Hepatocyte (in vitro differentiated cells): ENCODE measurements at regions not wholly inside any gene's neighbourhood (a gene's known extent, or its start where the extent isn't known, plus 50 kb on each side); places are given as distances from the start of the nearest gene placed in this dataset.

Experiments
- DNase-seq: peaks from one replicate; pipeline ENCODE4 v3.0.0-alpha.2; 2016; ENCODE audit warnings: low spot score
- H2AFZ ChIP-seq: fragments of 200-600 bp; sonication (generic); 2 replicates; pipeline ENCODE4 v1.6.0; 2016; ENCODE audit warnings: antibody characterized with exemption, mild to moderate bottlenecking
- H3K27ac ChIP-seq: fragments of 200-600 bp; sonication (generic); 2 replicates; pipeline ENCODE4 v1.5.1; 2016; ENCODE audit warnings: mild to moderate bottlenecking
- H3K27me3 ChIP-seq: fragments of 200-600 bp; sonication (generic); 2 replicates; pipeline ENCODE4 v1.6.1; 2016
- H3K36me3 ChIP-seq: fragments of 200-600 bp; sonication (generic); replicated peaks from 2 replicates; pipeline ENCODE4 v1.5.1; 2016; ENCODE audit warnings: low read depth; ENCODE audit not compliant: insufficient read depth
- H3K4me1 ChIP-seq: fragments of 200-600 bp; sonication (generic); 2 replicates; pipeline ENCODE4 v1.5.1; 2016; ENCODE audit warnings: mild to moderate bottlenecking, moderate library complexity; ENCODE audit not compliant: insufficient read depth
- H3K4me2 ChIP-seq: fragments of 200-600 bp; sonication (generic); 2 replicates; pipeline ENCODE4 v1.6.0; 2016
- H3K4me3 ChIP-seq: fragments of 200-600 bp; sonication (generic); 2 replicates; pipeline ENCODE4 v1.5.1; 2016; ENCODE audit warnings: mild to moderate bottlenecking
- H3K79me2 ChIP-seq: fragments of 200-600 bp; sonication (generic); 2 replicates; pipeline ENCODE4 v1.6.0; 2017; ENCODE audit warnings: mild to moderate bottlenecking
- H3K9me2 ChIP-seq: fragments of 200-600 bp; sonication (generic); replicated peaks from 2 replicates; pipeline ENCODE4 v1.6.0; 2017; ENCODE audit warnings: mild to moderate bottlenecking; ENCODE audit not compliant: insufficient read depth
- H3K9me3 ChIP-seq: fragments of 200-600 bp; sonication (generic); 2 replicates; pipeline ENCODE4 v1.5.1; 2016; ENCODE audit warnings: low read depth, mild to moderate bottlenecking
- H4K20me1 ChIP-seq: fragments of 200-600 bp; sonication (generic); 2 replicates; pipeline ENCODE4 v1.6.0; 2016; ENCODE audit warnings: mild to moderate bottlenecking; ENCODE audit not compliant: insufficient read depth, poor library complexity, severe bottlenecking
- EZH2 ChIP-seq: fragments of 200-600 bp; sonication (generic); IDR thresholded peaks from 2 replicates; pipeline ENCODE4 v1.6.1; 2016; ENCODE audit warnings: antibody characterized with exemption, mild to moderate bottlenecking, borderline replicate concordance
- EZH2phosphoT487 ChIP-seq: fragments of 200-600 bp; sonication (generic); IDR thresholded peaks from one replicate; pipeline ENCODE4 v1.6.1; 2018; ENCODE audit warnings: antibody characterized with exemption, mild to moderate bottlenecking, low read depth, moderate library complexity; ENCODE audit not compliant: unreplicated experiment, severe bottlenecking
- WGBS: methylation state at CpG from one replicate; pipeline ENCODE4 v1.1.6; 2016; ENCODE audit warnings: low lambda C conversion rate; ENCODE audit errors: missing lambda C conversion rate; 5-methylcytosine and 5-hydroxymethylcytosine counted together
- TF ChIP-seq, protein P1 (sequence below): fragments of 200-600 bp; sonication (generic); IDR thresholded peaks from 2 replicates; pipeline ENCODE4 v1.5.1; 2016; ENCODE audit warnings: antibody characterized with exemption, mild to moderate bottlenecking; ENCODE audit not compliant: poor library complexity

- Histone ChIP-seq H3K79me2 (no peaks in the 10 kb centered on the region), H3K4me3 (no peak overlapping the region), H3K4me1 (no peaks in the 10 kb centered on the region), H3K27me3 (no peaks in the 10 kb centered on the region), H3K4me2 (no peak overlapping the region), H2AFZ (no peak overlapping the region), H3K36me3 (no peaks in the 10 kb centered on the region), H3K9me2 (no peaks in the 10 kb centered on the region), H4K20me1 (no peaks in the 10 kb centered on the region), H3K9me3 (no peaks in the 10 kb centered on the region), H3K27ac (no peak overlapping the region)
- DNase-seq, result no peak
- TF ChIP-seq, protein P1, sequence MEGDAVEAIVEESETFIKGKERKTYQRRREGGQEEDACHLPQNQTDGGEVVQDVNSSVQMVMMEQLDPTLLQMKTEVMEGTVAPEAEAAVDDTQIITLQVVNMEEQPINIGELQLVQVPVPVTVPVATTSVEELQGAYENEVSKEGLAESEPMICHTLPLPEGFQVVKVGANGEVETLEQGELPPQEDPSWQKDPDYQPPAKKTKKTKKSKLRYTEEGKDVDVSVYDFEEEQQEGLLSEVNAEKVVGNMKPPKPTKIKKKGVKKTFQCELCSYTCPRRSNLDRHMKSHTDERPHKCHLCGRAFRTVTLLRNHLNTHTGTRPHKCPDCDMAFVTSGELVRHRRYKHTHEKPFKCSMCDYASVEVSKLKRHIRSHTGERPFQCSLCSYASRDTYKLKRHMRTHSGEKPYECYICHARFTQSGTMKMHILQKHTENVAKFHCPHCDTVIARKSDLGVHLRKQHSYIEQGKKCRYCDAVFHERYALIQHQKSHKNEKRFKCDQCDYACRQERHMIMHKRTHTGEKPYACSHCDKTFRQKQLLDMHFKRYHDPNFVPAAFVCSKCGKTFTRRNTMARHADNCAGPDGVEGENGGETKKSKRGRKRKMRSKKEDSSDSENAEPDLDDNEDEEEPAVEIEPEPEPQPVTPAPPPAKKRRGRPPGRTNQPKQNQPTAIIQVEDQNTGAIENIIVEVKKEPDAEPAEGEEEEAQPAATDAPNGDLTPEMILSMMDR, result no peak
- no peak for TF ChIP-seq EZH2
Observed at GRCh38 chr2:4475618-4476017, 772.2 kb downstream of the DCDC2C start.

DNA sequence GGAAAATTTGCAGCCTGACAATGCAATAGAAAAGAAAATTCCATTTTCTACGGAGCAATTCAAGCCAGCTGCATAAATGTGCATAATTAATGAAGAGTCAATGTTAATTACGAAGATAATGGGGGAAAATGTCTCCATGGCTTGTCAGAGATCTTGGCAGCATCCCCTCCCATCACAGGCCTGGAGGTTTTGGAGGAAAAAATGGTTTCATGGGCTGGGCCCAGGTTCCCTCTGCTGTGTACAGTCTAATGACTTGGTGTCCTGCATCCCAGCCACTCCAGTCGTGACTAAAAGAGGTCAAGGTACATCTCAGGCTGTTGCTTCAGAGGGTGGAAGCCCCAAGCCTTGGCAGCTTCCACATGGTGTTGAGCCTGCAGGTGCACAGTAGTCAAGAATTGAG lies 779.7 kb downstream of the DCDC2C start:
- no peak overlapping the region for H3K4me2 ChIP-seq
- H4K20me1 ChIP-seq, result no peaks in the 10 kb centered on the region
- no peaks in the 10 kb centered on the region for H3K9me2 ChIP-seq
- WGBS, result 68% methylated on average over 3 of the region's 3 CpGs
- no peak overlapping the region for H2AFZ ChIP-seq
- TF ChIP-seq, protein P1, result no peak
- TF ChIP-seq EZH2phosphoT487, result no peak
- no peak for TF ChIP-seq EZH2
- H3K9me3 ChIP-seq, result no peaks in the 10 kb centered on the region
- no peaks in the 10 kb centered on the region for H3K27me3 ChIP-seq
- no peaks in the 10 kb centered on the region for H3K36me3 ChIP-seq
- H3K79me2 ChIP-seq, result no peaks in the 10 kb centered on the region
- no peak overlapping the region for H3K27ac ChIP-seq
- no peaks in the 10 kb centered on the region for H3K4me1 ChIP-seq
- no peak for DNase-seq
- no peak overlapping the region for H3K4me3 ChIP-seq

- no peaks in the 10 kb centered on the region for H3K4me1 ChIP-seq
- no peak overlapping the region for H3K4me3 ChIP-seq
- no peaks in the 10 kb centered on the region for H3K79me2 ChIP-seq
- H3K27ac ChIP-seq, result no peak overlapping the region
- no peaks in the 10 kb centered on the region for H3K9me3 ChIP-seq
- 71% methylated on average over 2 of the region's 2 CpGs for WGBS
- H3K9me2 ChIP-seq, result no peaks in the 10 kb centered on the region
- no peak overlapping the region for H2AFZ ChIP-seq
- H3K36me3 ChIP-seq, result no peaks in the 10 kb centered on the region
- no peaks in the 10 kb centered on the region for H4K20me1 ChIP-seq
- DNase-seq, result no peak
- no peak for TF ChIP-seq EZH2phosphoT487
- H3K27me3 ChIP-seq, result no peaks in the 10 kb centered on the region
- no peak overlapping the region for H3K4me2 ChIP-seq
Observed at GRCh38 chr2:4486971-4487370, 783.6 kb downstream of the DCDC2C start.

DNA sequence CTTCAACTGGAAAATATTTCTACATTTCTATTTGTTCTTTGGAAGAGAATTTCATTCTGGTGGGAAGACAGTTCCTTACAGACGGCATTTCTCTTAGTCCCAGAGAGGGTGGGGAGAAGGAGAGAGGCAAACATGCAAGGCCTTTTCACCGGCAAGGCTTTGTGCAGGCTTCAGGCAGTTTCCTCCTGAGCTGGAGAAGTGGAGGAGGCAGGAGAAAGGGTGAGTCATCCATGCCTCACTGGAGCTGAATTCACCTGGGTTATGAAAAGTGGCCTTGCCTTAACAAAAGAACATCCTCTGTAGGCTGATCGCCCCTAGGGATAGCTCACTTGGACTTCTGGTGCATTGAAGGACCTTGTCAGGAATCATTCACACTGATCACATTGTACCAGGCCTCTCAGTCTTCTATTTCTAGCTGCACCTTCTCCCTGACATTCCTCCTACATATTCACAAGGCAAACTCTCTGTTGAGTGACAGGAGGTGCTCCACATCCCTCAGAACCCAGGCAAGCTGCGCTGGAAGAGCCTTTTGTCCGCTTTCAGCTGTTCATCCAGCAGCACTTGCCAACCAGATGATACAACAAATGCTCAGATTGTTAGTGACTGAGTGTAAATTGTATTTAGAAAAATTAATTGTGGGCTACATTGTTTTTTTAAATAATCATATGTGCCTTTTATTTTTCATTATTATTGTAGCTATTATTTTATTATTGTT lies 796.1 kb downstream of the DCDC2C start:
- Histone ChIP-seq H4K20me1 (no peaks in the 10 kb centered on the region), H3K4me1 (no peaks in the 10 kb centered on the region), H2AFZ (no peak overlapping the region), H3K9me3 (no peaks in the 10 kb centered on the region), H3K9me2 (no peaks in the 10 kb centered on the region), H3K4me2 (no peak overlapping the region), H3K79me2 (no peaks in the 10 kb centered on the region), H3K36me3 (no peaks in the 10 kb centered on the region), H3K27ac (no peak overlapping the region), H3K27me3 (no peaks in the 10 kb centered on the region), H3K4me3 (no peak overlapping the region)
- TF ChIP-seq EZH2 (no peak), EZH2phosphoT487 (no peak)
- TF ChIP-seq, protein P1, result no peak
- 86% methylated on average over 5 of the region's 5 CpGs for WGBS
- peak; percentile 10 for DNase-seq
